Stimulated activated CD4-positive, alpha-beta T cell treated with anti-CD3 and anti-CD28 coated beads, Interleukin-2, amount 100 ng/mL, for 48 hours (primary cell): ENCODE measurements at regions not wholly inside any gene's neighbourhood (a gene's known extent, or its start where the extent isn't known, plus 50 kb on each side); places are given as distances from the start of the nearest gene placed in this dataset.

ENCODE experiments used
- DNase-seq, 2 donors: peaks; one replicate each; pipeline ENCODE4 v3.0.0-alpha.2; 2020

DNA sequence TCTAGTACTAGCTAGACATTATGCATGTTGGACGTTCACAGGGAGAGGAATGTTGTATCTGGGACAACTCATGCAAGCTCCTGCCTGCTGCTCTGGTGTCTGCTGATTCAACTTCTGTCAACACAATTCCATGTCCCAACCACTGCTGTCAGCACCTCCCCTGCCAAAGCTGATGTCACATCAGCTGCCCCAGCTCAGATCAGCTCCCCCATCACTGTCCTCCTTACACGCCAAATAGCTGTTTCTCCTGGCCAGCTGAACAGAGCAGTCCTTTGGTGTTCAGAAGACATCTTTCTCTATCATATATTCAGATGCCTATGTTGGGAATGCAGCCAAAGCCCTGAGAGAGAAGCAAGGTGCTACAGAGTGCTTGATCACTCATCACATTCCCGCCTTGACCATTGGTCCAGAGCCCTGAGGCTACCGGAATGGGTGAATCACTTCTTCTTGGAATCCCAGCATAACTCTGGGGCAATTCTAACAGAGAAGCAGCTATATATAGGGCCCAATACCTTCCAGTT lies 223.3 kb downstream of the SEC61B start:
- no peak for DNase-seq

DNA sequence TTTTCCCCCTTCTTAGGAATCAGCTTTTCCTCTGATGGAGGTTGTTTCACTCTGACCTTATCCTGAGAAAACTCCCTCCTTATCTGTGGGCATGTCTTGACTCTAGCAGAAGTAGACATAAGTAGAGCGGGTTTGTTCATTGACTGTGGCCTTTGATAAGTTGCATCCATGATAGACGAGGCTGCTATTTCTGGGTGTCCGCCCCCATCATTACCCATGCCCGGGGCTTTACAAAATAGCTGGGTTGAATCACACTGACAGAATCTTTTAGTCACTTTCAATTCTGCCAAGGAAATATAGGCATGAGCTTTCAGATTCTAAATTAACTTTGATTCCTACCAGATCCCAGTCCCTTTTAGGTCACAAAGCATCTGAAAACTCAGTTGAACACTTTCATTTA lies 223.8 kb downstream of the SEC61B start:
- DNase-seq = no peak

DNA sequence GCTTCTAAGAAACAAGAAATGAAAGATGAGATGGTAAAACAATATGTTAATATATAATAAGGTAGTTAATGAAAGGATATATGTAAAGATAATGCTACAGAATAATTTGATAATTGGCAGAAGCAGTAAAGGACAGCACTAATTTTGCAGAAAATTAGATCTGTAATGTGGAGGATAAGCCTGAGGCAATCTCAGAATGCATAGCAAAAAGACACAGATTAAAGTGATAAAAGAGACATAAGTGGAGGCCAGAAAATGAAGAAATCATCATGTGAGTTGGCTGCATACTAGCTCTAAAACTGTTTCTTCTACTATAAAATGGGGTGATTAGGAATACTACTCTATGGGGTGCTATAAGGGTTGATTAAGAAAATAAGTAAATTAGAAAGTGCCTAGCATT lies 225.9 kb downstream of the SEC61B start:
- DNase-seq = no peak

DNA sequence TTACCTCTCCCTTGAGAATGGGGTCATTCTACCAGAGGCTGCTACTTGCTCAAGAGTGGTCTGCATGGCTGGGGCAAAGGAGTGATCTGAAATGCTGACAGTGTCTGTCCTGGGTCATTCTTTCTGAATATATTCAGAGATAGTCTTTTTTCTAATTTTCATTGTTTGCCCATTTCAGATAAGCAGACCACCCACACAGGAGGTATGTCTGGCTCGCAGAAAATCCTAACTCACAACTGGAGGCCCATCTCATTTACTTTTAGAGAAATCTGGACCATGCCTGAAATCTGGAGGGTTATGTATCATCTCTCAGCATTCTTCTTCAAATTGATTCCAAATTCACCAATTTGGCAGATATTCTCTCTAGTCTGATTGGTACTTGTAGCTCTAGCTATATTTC lies 227.6 kb downstream of the SEC61B start:
- DNase-seq = no peak

DNA sequence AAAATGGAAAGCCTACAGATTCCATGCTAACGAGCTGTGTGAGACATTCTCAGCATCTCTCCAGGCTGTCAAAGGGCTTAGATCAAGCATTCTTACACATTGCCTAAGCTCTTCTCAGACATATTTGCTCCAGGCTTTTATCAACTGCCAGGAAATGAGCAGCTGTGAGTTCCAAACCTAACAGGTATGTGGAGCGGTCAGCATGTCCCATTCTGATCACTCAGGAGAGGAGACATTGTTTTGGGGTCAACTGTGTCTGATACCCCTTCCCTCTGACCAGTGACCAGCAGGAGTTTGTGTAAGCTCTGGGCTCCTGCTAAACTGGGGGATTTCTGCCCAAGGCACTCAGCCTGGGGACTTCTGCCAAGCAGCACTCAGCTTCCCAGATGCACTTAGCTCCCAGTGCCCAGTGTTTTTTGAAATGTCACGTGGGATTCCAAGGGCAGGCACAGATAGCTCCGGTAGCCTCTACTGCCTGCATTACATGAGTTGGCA lies 229.1 kb downstream of the SEC61B start:
- no peak for DNase-seq

DNA sequence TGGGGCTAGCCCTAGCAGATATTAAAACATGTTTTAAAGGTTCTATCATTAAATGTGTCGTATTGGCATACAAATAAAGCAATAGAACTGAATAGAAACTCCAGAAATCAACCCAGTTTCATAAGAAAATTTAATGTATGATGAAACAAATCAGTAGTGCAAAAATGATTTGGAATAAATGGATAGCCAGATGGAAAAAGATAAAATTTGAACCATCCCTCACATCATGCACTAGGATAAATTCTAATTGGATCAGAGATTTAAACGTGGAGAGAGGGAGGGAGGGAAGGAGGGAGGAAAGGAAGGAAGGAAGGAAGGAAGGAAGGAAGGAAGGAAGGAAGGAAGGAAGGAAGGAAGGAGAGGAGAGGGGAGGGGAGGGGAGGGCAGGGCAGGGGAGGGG lies 235.3 kb downstream of the SEC61B start:
- no peak for DNase-seq

DNA sequence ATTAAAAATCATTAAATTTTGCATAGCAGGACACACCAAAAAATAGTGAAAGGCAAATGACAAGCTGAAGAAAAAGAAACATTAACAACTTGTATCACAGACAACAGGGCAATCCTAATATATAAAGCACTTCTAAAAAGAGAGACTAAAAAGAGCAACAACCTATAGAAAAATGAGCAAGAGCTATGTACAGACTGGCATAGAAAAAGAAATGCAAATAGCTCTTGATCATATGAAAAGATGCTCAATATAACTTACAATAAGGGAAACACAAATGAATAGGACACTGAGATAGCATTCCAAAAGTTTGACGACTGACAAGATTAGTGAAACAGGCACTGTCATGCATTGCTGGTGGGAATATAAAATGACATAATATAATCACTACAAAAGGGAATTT lies 235.9 kb downstream of the SEC61B start:
- DNase-seq = no peak

DNA sequence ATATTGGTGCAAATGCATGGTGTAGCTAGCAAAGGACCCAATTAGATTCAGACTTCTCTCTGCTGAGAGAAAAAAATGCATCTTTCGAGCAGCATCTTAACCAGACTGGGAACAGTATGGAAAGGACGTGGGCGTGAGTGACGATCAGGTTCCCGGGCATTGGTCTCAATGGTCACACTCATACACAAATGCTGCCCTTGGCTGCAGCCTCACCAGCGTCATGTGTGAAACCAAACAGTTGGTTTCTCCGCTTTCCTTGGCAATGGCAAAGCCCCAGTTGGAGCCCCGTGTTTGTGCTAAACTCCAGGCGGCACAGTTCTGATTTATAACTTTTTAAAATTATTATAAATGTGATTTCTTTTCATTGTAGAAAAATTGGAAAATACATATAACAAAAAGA lies 237.8 kb downstream of the SEC61B start:
- no peak for DNase-seq

DNA sequence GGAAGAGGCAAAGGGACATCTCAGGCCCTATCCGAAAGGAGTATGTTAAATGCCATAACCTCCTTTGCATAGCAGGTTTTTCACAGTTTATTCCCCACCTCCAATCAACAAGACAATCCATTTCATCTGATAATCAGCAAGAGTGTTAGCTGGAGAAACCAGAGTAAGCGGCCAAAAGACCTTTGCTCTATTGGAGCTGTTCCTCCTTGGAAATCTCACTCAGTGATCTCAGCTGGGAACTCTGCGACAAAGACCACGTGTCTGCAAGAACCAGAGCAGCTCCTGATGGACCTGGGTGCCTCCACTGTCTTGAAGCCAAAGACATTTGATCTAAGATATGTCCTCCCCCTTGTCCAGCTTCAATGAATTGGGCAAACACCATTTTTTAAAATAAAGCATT lies 241.0 kb downstream of the SEC61B start:
- DNase-seq = no peak

DNA sequence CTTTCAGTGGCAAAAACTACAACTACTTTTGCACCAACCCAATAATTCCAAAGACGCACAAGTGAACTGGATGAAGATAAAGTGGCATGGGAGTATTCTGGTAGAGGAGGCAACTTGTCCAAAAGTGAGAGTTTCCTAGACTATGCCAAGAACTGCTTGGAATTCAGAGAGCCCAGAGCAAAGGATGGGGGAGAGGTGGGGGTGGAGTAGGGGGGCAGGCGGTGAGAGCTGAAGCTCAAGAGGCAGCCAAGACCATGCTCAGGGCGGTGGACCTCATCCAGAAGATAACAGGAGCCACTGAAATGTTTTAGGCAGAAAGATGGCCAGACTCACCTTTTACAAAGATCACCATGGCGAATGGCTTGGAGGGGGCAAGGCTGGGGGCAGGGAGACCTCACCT lies 242.5 kb downstream of the SEC61B start:
- no peak for DNase-seq

DNA sequence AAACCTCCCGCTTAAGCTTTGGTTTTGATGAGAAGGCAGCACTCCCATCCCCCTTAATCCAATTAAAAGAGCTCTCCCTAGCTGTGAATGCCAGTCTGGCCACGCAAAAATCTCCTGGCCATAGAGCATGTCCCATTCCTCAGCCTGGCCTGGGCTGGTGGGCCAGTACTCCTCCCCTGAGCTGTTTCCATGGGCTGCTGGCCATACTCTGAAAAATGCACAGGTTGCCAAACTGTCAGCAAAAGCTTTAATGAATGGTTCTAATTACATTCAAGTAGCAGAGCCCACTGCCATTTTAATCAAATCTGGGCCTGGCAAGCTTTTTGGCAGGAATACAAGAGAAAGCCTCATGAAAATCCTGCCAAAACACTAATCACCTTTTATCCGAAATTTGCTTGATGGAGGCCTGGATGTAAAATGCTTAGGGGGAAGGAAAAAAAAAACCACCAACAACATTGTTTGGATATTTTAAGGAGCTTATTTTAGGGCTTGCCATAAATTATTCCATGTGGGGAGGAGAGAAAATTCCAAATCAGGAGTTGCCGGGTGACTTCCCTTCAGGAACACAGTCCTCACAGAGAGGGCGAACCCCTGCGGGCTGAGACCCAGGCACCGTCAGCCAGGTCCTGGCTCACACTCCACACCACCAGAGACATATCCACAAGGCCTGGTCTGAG lies 243.3 kb downstream of the SEC61B start:
- no peak for DNase-seq

DNA sequence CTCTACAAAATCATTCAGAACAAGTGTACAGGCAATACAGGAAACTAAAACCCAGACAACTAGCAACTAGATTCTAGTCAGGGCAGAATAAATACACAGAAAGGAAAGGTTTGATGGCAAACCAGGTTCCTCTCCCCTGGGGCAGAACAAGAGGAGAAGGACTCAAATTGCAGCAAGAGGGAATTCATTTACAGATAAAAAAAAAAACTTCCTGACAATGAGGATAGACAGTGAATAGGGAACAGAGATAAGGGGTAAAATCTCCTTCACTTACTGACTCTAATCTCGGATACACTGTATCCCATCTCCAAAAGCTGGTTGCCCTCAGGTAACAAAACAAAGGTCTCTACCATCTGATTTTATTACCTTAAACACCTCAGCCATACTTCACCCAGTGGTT lies 244.0 kb downstream of the SEC61B start:
- DNase-seq = no peak

DNA sequence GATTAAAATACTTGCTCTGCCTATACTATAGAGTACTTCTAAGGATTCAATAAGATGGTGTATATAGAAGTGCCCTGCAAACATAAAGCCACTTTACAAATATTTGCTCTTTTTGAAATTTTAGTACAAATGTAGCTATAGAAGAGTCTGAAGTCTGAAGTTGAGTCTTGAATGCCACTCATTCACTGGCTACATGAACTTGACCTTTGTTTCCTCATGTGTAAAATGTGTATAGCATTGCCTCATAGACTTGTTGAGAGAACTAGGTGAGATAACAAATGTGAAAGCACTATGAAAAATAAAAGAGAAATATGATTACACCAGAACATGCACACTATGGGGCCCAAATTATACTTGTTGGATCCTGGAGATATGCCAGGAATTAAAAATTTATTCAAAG lies 244.7 kb downstream of the SEC61B start:
- DNase-seq = no peak

DNA sequence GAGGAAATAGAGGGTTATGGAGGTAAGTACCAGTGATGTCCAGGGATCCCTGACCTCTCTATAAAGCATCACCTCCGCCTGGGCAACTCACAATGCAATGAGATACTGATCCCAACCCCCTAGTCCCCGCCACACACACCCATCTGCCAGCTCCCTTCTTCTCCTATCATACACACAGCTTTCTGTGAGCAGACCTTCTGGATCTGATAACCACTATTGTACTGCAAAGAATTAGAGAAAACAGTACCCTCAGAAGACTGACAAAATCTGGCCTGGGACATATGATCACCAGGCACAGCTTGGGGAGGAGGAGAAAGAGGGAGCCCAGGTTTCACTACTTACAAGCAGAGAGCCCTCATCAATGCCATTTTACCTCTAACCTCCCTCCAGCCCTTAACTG lies 249.0 kb downstream of the SEC61B start:
- no peak for DNase-seq

DNA sequence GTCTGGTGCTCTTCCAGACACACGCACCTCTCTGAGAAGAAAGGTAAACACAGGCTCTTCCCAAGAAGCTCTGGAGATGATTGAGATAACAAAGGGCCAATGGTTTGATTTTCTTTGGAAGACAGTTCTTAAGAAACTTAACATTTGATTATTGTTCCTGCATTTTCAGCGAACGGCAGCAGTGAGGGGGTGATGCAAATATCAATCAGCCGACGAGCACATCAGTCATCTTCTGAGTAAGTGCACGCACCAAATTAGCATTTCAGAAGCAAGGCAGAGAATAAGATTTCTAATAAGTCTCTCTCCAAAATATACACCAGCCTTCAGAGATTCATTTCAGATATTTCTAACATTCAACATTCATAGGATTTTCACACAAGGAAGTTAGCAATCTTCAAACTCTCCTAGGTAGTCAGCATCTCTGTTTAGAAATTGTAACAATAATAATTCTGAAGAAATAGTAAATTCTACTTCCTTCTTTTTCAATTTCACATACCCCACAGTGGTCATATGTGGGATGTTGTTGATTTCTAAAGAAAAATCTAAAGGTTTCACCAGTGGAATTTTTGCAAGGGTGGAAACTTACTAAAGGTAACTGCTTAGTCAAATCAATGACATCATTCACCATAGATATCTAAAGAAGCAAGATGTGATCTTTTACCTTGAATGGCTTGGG lies 250.3 kb downstream of the SEC61B start:
- DNase-seq = no peak

DNA sequence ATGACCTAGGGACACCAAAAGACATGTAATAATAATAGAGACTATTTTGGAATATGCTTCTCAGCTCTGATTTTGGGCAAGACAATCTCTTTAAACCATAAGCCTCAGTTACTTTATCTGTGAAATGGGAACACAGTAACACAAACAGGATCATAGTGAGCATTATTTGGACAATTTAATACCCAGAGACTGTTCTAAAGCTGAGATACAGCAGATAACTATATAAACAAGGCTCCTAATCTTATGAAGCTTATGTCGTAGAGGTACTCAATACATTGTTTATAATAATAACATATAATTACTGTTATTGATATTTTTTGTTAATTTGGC lies 250.8 kb downstream of the SEC61B start:
- DNase-seq = no peak

DNA sequence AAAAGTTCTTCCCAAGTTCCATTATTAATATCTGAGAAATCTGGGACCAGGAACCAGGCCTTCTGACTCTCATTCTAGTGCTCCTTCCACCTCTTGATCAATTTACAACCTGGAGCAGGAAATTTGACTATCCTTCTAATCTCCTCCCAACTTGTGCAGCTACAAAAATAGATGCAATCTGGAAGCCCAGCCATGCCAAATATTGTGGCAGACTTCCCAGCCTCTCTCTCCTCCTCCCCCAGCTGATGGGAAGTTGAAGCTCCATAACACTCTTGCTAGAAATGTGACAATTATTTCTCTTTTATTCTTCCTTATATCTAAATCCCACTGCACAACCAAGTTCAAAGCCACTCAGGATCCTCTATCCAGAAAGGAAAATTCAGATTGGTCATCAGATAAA lies 252.1 kb downstream of the SEC61B start:
- no peak for DNase-seq

DNA sequence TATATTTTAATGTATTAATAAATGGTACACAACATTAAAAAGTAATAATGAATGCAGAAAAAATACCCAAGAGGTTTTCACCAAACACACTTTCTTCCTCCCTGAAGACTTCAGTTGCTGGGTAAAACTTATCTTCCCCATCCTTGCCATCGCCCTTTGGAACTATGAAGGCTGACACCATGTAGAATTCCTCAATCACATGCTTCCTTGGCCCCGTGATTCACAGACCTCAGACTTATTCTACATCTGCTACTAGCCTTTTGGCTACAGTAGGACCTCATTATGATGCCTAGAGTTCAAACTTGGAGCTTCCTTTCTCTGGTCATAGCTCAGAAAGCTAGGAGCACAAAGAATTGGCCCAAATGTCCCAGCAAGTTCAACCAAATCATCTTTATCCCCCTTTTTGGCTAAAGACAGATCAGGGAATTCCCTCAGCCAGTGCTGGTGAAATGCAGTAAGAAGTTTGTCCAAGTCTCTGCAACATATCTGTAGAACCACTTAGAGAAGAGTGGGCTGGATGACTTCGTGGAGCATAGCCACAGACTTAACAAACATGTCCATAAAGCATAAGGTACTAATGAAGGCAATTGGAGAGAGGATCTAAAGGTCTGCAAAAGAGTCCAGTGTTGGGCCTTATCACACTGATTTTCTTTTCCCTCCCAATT lies 253.5 kb downstream of the SEC61B start:
- no peak for DNase-seq

DNA sequence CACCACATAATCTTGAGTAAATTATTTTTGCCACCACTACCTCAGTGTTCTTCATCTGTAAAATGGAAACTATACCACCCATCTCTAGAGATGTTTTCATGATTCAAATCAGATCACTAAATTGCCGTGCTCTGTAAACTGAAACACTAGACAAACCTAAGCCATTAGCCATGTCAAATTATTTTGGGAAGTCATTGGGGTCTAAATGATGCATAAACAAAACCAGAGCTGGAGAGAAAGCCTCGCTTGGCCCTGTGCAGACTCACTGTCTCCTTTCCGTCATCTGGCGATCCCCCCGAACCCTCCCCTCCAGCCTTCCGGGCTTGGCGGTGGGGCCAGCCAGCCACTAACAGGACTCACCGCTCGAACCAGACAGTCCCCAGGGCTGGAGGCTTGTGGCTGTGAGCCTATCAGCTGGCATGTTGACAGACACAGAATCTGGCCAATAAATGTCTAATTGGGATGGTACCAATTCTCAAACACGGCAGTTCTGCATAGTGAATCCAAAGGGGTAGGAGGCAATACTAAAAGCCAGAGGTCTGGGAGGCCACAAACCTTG lies 256.5 kb downstream of the SEC61B start:
- no peak for DNase-seq

DNA sequence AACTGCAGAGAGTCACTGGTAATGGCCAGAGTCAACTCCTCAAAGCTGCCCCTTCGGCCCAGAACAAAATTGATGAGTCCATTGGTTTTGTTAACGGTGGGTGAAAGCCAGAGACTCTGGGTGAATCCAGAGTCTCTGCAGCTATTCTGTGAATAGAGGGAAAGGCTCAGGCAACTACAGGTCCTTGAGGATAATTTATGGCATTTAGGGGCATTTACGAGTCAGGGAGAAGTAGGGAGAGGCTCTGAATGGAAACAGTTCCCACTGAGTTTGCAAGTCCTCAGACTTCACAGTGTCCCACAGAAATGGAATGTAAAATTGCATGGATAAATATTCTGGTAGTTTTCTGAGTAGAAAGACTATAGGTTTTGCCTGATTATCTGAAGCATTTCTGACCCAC lies 257.8 kb downstream of the SEC61B start:
- DNase-seq = no peak

DNA sequence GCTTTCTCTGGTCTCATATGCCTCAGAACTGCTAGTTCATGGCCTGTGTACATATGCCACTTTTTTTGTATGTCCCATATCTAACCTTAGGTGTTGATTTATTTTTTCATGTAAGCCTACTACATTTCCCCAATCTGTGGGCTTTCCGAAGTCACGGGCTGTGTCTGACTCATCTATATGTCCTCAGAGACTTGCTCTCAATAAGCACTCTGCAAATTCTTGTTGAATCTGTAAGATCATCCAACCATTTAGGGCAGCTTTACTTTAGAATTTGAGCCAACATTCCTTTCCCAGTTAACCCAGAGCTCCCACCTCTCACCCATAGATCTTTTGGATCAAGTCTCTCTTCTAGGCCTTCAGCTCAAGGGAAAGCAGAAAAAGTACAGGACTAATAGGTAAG lies 263.4 kb downstream of the SEC61B start:
- DNase-seq = no peak

DNA sequence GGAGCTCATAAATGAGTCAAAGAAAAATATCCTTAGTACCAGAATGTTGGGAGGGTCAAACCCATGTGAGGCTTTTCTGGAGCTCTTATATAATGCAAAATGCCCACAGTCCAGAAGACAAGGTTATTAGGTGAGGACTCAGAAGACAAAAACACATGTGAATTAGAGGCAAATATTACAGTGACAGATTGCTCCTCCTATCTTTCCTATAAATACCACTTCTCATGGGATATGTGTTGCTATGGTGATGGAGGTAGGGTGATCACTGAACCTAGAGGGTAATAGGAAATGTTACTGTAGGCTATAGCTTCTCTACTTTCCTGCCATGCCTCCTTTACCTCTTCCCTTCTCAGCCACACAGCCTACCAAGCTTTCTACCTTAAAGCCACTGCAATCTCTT lies 264.6 kb downstream of the SEC61B start:
- no peak for DNase-seq

DNA sequence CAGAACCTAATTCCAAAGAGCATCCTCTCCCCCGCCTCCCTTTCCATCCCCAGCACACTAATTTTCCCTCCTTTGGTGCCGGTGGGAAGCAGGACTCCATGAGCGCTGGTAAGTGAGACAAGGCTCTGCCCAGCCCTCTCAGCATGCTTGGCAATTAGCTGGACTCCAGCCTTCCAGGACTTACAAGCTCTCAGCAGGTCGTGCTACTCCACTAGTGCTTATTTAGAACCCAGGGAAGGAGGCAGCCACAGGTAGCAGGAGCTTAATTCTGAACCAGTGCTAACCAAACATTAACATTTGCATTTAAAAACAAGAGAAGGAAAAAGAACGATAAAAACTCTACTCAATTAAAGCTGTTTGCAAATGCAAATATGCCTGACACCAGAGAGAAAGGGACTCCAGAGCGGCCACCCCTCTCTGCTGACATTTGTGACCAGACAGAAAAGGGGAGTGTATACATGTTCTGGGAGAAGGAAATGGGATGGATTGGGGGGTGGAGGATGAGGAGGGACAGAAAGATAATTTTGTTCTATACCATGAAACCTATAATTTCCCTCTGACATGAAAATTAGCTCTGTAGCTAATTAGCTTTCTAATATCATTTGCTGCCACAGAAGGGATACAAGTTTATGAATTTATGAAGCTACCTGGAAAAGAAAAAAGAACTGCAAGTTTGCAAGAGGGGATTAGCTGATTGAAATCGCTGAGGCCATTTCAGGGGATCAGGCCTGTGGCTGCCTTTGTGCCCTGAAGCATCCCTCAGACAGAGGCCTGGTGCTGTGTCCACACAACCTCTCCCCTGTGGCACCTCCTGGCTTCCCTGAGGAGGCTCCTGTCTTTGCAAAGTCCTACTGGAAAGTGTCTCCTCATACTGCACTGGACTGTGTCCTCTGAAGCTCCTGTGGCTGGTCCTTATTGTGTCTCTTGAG lies 266.3 kb downstream of the SEC61B start:
- DNase-seq = no peak
